ENCODE measurements at regions not wholly inside any gene's neighbourhood (a gene's known extent, or its start where the extent isn't known, plus 50 kb on each side); places are given as distances from the start of the nearest gene placed in this dataset.

DNA sequence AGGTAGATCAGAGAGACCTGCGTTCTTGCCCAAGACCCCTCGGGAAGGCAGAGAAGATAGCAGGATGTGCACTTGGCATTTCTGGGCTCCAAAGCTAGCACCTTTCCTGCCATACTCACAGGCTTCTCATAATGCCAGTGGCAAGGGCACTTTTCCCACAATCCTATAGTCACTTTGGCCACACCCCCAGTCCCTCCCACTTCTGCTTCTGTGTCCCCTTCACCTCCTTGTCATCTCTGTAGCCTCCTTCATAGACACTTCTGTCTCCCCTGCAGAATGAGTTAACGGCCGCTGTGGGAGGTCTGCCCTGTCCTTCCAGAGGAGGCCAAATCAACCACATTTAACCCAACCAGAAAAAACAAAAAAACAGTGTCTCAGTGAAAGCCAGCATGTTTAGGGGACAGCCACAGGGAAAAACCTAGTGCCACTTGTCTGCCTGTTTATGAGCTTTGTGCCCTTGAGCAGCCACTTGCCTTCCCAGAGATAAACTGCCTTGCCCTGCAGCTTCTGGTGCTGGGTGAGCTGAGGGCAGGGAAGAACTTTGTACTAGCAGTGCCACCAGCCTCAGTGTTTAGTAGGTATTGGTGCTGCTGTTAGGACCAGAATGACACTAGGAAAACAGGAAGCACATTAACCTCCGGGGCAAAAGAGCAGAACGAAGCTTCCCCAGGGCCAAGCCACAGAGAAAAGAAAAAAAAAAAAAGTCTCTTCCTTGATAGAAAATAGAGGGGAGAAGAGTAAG is 193.0 kb upstream of the PWP1 start:
- Mint-ChIP-seq H3K27ac (ENCODE audit: low read depth) (no peak overlapping the region), H3K36me3 (ENCODE audit: insufficient read depth) (peaks cover 5% of the 10 kb centered on the region), H3K9me3 (peaks cover 6% of the 10 kb centered on the region), H3K27me3 (peaks cover 4% of the 10 kb centered on the region), H3K4me3 (no peak overlapping the region), H3K4me1 (peaks cover 10% of the 10 kb centered on the region)
- no peak for ATAC-seq (replicated peaks; ENCODE audit: extremely low read depth, poor library complexity, severe bottlenecking)
- DNase-seq (ENCODE audit: low spot score in 2 of 2), result no peak

DNA sequence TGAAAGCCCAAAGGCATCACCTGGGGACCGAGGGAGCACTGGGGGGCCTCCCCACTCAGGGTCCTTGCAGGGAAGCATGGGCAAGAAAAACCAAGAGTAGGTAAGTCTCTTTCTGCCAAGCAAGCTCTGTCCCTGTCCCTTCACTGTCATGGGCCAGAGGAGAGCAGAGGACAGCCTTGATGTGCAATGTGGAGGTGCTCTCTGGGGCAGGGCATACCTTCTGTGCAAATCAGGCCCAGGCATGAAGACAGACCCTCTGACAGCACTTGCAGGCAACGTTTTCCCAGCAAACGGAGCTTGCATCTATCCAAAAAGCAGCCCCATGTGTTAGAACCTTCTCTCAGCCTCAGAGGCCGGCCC is 192.5 kb upstream of the PWP1 start:
- DNase-seq (ENCODE audit: low spot score in 2 of 2), result no peak
- Mint-ChIP-seq H3K4me1 (peaks cover 7% of the 10 kb centered on the region), H3K4me3 (no peak overlapping the region), H3K9me3 (peaks cover 6% of the 10 kb centered on the region), H3K27me3 (no peaks in the 10 kb centered on the region), H3K36me3 (ENCODE audit: insufficient read depth) (peaks cover 5% of the 10 kb centered on the region), H3K27ac (ENCODE audit: low read depth) (no peak overlapping the region)
- ATAC-seq (replicated peaks; ENCODE audit: extremely low read depth, poor library complexity, severe bottlenecking), result no peak

DNA sequence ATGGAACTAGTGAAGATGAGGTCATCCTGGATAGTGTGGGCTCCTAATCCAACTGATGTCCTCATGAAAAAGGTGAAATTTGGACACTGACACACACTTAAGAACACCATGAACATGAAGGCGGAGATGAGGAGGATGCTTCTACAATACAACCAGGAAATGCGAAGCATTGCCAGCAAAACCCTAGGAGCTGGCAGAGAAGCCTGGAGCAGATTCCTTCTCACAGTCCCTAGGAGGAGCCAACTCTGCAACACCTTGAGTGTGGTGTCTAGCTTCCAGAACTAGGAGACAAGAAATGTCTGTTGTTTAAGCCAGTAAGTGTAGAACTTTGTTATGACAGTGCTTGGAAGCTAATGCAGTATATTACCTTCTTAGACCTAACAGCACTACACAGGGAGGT is 191.9 kb upstream of the PWP1 start:
- ATAC-seq (replicated peaks; ENCODE audit: extremely low read depth, poor library complexity, severe bottlenecking) (no peak), DNase-seq (ENCODE audit: low spot score in 2 of 2) (no peak)
- Mint-ChIP-seq H3K4me1 (peaks cover 7% of the 10 kb centered on the region), H3K27me3 (no peaks in the 10 kb centered on the region), H3K27ac (ENCODE audit: low read depth) (no peak overlapping the region), H3K4me3 (no peak overlapping the region), H3K36me3 (ENCODE audit: insufficient read depth) (peaks cover 5% of the 10 kb centered on the region), H3K9me3 (peaks cover 6% of the 10 kb centered on the region)

DNA sequence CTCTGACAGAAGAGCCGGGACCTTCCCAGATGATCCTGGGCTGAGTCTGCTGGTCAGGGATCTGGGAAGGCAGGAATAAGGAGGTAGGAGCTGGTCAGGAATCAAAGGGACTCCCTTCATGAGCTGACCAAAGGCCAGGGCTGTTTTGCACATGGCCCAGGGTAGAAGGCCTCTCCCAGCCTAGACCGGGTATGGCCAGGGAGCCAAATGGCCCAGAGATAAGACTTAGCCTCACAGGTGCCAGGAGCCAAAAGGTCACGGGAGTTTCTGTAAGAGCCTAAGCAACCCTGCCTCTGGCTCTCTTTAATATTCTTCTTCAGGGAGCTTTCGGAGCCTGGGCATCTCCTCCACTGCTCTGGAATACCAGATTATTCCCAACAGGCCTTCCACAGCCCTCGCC is 191.3 kb upstream of the PWP1 start:
- Mint-ChIP-seq H3K4me3 (no peak overlapping the region), H3K27ac (ENCODE audit: low read depth) (no peak overlapping the region), H3K9me3 (peaks cover 6% of the 10 kb centered on the region), H3K4me1 (peaks cover 7% of the 10 kb centered on the region), H3K36me3 (ENCODE audit: insufficient read depth) (peaks cover 5% of the 10 kb centered on the region), H3K27me3 (no peaks in the 10 kb centered on the region)
- no peak for ATAC-seq (replicated peaks; ENCODE audit: extremely low read depth, poor library complexity, severe bottlenecking)
- no peak for DNase-seq (ENCODE audit: low spot score in 2 of 2)

DNA sequence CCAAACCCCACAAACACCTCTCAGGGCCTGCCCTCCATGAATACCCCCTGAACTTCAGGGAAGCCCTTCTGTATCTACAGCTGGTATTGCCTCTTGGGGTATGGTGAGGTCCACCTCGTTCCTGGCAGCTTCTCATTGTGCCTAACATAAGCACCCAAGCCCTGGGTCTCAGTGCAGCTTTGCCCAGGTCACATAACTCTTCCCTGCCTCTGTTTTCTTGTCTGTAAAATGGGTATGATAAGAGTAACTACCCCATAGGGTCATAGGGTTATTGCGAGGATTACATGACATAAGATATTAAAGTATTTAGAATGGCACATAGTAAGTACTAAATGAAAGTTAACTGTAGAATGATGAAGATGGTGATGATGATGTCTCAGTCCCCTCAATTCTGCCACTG is 190.0 kb upstream of the PWP1 start:
- Mint-ChIP-seq H3K36me3 (ENCODE audit: insufficient read depth) (peaks cover 5% of the 10 kb centered on the region), H3K4me1 (peaks cover 7% of the 10 kb centered on the region), H3K4me3 (no peak overlapping the region), H3K9me3 (peaks cover 6% of the 10 kb centered on the region), H3K27me3 (peaks cover under 1% of the 10 kb centered on the region), H3K27ac (ENCODE audit: low read depth) (no peak overlapping the region)
- no peak for ATAC-seq (replicated peaks; ENCODE audit: extremely low read depth, poor library complexity, severe bottlenecking)
- DNase-seq (ENCODE audit: low spot score in 2 of 2), result no peak

DNA sequence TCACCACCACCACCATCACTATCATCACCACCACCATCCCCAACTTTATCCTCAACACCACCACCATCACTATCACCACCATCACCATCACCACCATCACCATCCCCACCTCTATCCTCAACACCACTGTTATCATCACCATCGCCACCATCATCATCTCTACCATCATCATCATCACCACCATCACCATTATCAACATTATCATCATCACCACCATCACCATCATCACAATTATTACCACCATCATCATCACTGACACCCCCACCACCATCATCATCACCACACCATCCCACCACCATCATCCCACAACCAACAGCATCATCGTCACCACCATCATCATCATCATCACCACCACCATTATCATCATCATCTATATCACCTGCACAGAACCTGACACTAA is 188.4 kb upstream of the PWP1 start:
- Mint-ChIP-seq H3K9me3 (peaks cover 6% of the 10 kb centered on the region), H3K4me1 (peaks cover 7% of the 10 kb centered on the region), H3K27ac (ENCODE audit: low read depth) (no peak overlapping the region), H3K4me3 (no peak overlapping the region), H3K27me3 (peaks cover 9% of the 10 kb centered on the region), H3K36me3 (ENCODE audit: insufficient read depth) (peaks cover 5% of the 10 kb centered on the region)
- DNase-seq (ENCODE audit: low spot score in 2 of 2) (no peak), ATAC-seq (replicated peaks; ENCODE audit: extremely low read depth, poor library complexity, severe bottlenecking) (no peak)

DNA sequence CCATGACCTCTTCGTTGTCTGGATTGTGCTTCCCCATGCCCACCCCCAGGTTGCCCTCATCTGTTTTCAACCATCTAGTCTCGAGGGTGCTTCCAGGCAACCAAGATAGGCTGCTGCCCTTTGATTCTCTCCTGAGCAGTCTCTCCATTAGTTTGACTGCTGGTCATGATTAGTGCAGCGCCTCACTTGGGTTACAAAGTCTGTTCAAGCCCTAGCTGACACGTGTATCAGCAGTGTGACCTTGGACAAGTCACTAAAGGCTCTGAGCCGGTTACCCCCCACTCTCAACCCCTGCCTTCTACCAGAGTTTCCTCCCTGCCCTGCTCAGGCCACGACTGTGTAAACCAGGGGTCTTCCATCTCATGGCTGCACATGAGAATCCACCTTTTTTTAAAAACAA is 185.3 kb upstream of the PWP1 start:
- H3K27ac Mint-ChIP-seq (ENCODE audit: low read depth), result peak overlapping the region; percentile 45
- DNase-seq (ENCODE audit: low spot score in 2 of 2) (no peak), ATAC-seq (replicated peaks; ENCODE audit: extremely low read depth, poor library complexity, severe bottlenecking) (no peak)
- H3K36me3 Mint-ChIP-seq (ENCODE audit: insufficient read depth), result peaks cover 2% of the 10 kb centered on the region
- H3K4me1 Mint-ChIP-seq, result no peaks in the 10 kb centered on the region
- peaks cover 6% of the 10 kb centered on the region for H3K9me3 Mint-ChIP-seq
- peaks cover 9% of the 10 kb centered on the region for H3K27me3 Mint-ChIP-seq
- H3K4me3 Mint-ChIP-seq, result no peak overlapping the region

DNA sequence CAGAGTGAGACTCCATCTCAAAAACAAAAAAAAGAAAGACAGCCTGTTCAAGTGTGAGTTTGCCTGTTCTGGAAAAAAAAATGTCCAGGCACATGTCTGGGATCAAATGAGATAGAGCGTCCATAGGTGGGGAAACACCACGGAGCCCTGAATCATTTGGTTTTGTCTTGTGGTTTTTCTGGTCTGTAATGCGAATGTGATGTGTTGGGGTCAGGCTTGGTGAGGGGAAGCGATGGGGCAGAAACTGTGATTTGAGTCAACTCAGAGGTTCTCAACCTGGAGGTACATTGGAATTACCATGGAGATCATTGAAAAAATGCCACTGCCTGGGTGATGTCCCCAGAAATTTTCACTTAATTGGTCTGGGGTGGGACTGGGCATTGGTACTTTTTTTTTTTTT is 183.9 kb upstream of the PWP1 start:
- ATAC-seq (replicated peaks; ENCODE audit: extremely low read depth, poor library complexity, severe bottlenecking) (no peak), DNase-seq (ENCODE audit: low spot score in 2 of 2) (no peak)
- Mint-ChIP-seq H3K27me3 (peaks cover 14% of the 10 kb centered on the region), H3K27ac (ENCODE audit: low read depth) (no peak overlapping the region), H3K9me3 (peaks cover 6% of the 10 kb centered on the region), H3K4me3 (no peak overlapping the region), H3K4me1 (no peaks in the 10 kb centered on the region), H3K36me3 (ENCODE audit: insufficient read depth) (peaks cover 2% of the 10 kb centered on the region)

DNA sequence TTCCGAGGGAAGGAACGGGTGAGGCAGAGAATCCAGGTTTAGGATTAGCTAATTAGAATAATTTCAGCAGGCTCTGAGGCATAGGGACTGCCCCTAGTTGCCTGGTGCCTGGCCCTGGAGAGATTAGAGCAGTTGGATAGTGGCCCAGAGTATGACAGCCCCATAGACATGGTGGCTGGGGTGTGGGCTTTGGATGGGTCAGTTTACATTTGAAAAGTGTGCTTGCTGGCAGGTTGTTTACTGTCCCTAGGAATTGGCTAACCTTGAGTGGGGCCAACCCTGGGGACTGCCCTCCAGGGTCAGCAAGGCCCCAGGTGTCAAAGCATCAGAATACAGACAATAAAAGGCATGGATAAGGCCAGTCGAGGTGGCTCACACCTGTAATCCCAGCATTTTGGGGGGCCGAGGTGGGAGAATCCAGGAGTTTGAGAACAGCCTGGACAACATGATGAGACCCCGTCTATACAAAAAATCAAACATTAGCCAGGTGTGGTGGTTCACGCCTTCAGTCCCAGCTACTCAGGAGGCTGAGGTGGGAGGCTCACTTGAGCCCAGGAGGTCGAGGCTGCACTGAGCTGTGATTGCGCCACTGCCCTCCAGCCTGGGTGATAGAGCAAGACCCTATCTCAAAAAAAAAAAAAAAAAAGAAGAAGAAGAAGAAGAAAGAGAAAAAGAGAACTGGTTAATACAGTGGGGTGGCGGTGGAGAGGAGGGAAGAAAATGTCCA is 182.3 kb upstream of the PWP1 start:
- no peaks in the 10 kb centered on the region for H3K4me1 Mint-ChIP-seq
- peaks cover 26% of the 10 kb centered on the region for H3K27me3 Mint-ChIP-seq
- no peaks in the 10 kb centered on the region for H3K36me3 Mint-ChIP-seq (ENCODE audit: insufficient read depth)
- H3K9me3 Mint-ChIP-seq, result no peaks in the 10 kb centered on the region
- ATAC-seq (replicated peaks; ENCODE audit: extremely low read depth, poor library complexity, severe bottlenecking) (no peak), DNase-seq (ENCODE audit: low spot score in 2 of 2) (no peak)
- H3K4me3 Mint-ChIP-seq, result no peak overlapping the region
- no peak overlapping the region for H3K27ac Mint-ChIP-seq (ENCODE audit: low read depth)

DNA sequence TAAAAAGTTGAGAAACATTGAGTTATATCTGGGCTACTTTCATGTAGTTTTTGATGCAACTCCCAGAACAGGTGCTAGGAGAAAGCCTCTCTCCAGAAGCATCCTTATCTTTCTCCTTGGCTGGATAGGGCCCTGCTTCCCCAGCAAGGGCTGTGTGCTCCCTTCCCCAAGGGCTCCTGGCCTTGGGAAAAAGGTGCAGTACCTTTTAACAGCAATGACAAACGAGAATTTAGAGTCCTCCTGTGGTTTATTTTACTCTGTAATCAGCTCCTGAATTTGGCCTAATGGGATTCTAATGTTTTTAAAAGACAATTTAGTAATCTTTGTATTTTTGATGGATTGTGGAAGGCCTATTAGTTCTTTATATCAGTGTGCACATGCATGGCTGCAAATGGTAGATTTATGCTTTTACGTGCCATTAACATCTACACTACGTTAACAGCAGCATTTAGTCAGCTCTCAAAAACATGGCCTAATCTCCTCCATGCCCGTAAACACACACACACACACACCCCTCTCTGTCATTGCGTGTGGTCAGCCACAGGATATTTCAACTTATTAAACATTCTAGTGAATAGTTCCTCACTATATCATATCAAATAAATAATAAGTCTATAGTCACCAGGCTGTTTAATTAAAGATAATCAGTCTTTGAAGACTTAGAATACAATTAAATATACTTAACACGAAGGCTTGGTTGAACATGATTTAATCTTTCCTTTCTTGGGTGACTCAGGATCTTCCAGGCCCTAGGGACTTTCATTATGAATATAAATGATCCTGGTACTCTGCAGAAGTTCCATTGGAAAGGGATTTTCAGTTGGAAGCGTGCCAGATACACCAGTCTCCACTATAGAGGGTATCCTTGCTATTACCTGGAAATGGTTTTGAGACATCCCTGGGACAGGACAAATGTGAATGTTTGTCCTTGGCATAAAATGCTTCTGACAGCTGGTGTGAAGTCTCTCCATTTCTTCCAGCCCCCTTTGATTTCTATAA is 181.4 kb upstream of the PWP1 start:
- Mint-ChIP-seq H3K9me3 (no peaks in the 10 kb centered on the region), H3K4me1 (no peaks in the 10 kb centered on the region), H3K27ac (ENCODE audit: low read depth) (no peak overlapping the region), H3K27me3 (peaks cover 26% of the 10 kb centered on the region), H3K4me3 (no peak overlapping the region), H3K36me3 (ENCODE audit: insufficient read depth) (no peaks in the 10 kb centered on the region)
- DNase-seq (ENCODE audit: low spot score in 2 of 2) (no peak), ATAC-seq (replicated peaks; ENCODE audit: extremely low read depth, poor library complexity, severe bottlenecking) (no peak)

DNA sequence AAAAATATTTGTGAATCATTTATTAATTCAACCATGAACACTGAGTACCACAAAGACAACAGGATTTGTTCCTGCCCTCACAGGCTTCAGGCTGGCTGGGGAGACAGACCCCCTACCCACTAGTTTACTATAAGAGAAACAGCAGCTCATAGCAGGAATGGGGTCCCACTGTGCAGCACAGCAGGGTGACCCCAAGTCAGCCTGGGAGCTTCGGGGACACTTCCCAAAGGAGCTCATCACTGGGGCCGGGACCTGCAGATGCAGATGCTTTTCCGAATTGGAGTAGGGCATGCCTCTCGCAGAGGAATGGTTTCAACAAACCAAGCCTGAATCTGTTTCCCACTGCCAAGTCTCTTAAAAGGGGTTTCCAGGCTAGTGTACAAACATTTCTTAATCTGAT is 176.2 kb upstream of the PWP1 start:
- H3K27me3 Mint-ChIP-seq, result peaks cover 17% of the 10 kb centered on the region
- H3K36me3 Mint-ChIP-seq (ENCODE audit: insufficient read depth), result no peaks in the 10 kb centered on the region
- ATAC-seq (replicated peaks; ENCODE audit: extremely low read depth, poor library complexity, severe bottlenecking) (no peak), DNase-seq (ENCODE audit: low spot score in 2 of 2) (no peak)
- no peaks in the 10 kb centered on the region for H3K9me3 Mint-ChIP-seq
- no peak overlapping the region for H3K4me3 Mint-ChIP-seq
- peaks cover 6% of the 10 kb centered on the region for H3K4me1 Mint-ChIP-seq
- H3K27ac Mint-ChIP-seq (ENCODE audit: low read depth), result no peak overlapping the region

DNA sequence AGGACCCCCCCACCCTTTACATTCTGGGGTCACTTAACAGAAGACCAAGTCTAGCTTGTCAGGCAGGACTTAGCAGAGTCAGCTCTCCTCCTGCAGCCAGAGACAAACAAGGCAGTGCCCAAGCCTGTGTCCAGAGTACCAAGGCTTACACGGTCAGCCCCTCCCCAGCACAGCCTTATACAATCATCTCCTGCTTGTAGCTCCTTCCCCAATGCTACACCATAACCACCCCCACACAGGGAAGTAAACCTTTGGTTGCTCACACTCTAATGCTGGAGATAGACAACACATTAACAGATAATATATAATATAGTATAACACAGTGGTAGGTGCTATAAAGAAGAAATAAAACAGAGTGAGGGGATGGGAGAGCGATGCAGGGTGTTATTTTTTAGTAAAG is 175.4 kb upstream of the PWP1 start:
- Mint-ChIP-seq H3K27me3 (peaks cover 17% of the 10 kb centered on the region), H3K36me3 (ENCODE audit: insufficient read depth) (no peaks in the 10 kb centered on the region)

More for the DNA sequence above, 175.4 kb upstream of the PWP1 start:
- DNase-seq (ENCODE audit: low spot score in 2 of 2) (no peak), ATAC-seq (replicated peaks; ENCODE audit: extremely low read depth, poor library complexity, severe bottlenecking) (no peak)
- H3K4me3 Mint-ChIP-seq, result no peak overlapping the region
- no peak overlapping the region for H3K27ac Mint-ChIP-seq (ENCODE audit: low read depth)
- peaks cover 7% of the 10 kb centered on the region for H3K4me1 Mint-ChIP-seq
- H3K9me3 Mint-ChIP-seq, result no peaks in the 10 kb centered on the region

All from central memory CD8-positive, alpha-beta T cell (primary cell).